WTC11 (cell line): ENCODE measurements at regions not wholly inside any gene's neighbourhood (a gene's known extent, or its start where the extent isn't known, plus 50 kb on each side); places are given as distances from the start of the nearest gene placed in this dataset.
A peak's percentile ranks its signal among the peaks of the same experiment; 100 is the strongest.

Source experiments
- ATAC-seq: fragments of 200-7000 bp; cut with Tn5 transposase; 2 replicates; pipeline ENCODE4 v1.10.0; 2021; ENCODE audit warnings: mild to moderate bottlenecking, moderate library complexity
- CTCF ChIA-PET: fragments of 300-600 bp; sonication (Branson Sonifier 250); formaldehyde crosslinking; loops from one replicate; lab custom pipeline; 2021; ENCODE audit warnings: antibody characterized with exemption; lab: Charles Lee
- POLR2A ChIA-PET: fragments of 350-600 bp; sonication (Branson Sonifier 250); formaldehyde crosslinking; loops from one replicate; lab custom pipeline; 2021; ENCODE audit warnings: antibody characterized with exemption; lab: Charles Lee
- DNase-seq: peaks from one replicate; pipeline ENCODE4 v3.0.0; 2021; ENCODE audit warnings: low spot score
- H3K27ac Mint-ChIP-seq: 2 replicates; pipeline ENCODE4 v1.8.0; 2021; ENCODE audit warnings: mixed read lengths
- H3K27me3 Mint-ChIP-seq: 2 replicates; pipeline ENCODE4 v1.8.0; 2021; ENCODE audit warnings: low read depth, mild to moderate bottlenecking, moderate library complexity, mixed read lengths
- H3K36me3 Mint-ChIP-seq: 2 replicates; pipeline ENCODE4 v1.8.0; 2021; ENCODE audit warnings: mixed read lengths
- H3K4me1 Mint-ChIP-seq: 2 replicates; pipeline ENCODE4 v1.8.0; 2022; ENCODE audit warnings: mixed read lengths
- H3K4me3 Mint-ChIP-seq: 2 replicates; pipeline ENCODE4 v1.8.0; 2021; ENCODE audit warnings: mild to moderate bottlenecking, moderate library complexity, mixed read lengths
- H3K9me3 Mint-ChIP-seq: 2 replicates; pipeline ENCODE4 v1.8.0; 2021; ENCODE audit warnings: mixed read lengths
- ELF4 ChIP-seq: sonication (generic); formaldehyde crosslinking; IDR thresholded peaks from 2 replicates; pipeline ENCODE4 v1.8.1; 2022; ENCODE audit warnings: low read depth, mild to moderate bottlenecking, moderate library complexity, missing genetic modification reagents
- GRHL2 ChIP-seq: fragments of 250-450 bp; sonication (Bioruptor Pico); IDR thresholded peaks from 2 replicates; pipeline ENCODE4 v1.8.0; 2022; ENCODE audit warnings: mild to moderate bottlenecking, moderate library complexity; ENCODE audit not compliant: insufficient replicate concordance, severe bottlenecking
- JUN ChIP-seq: sonication (generic); formaldehyde crosslinking; IDR thresholded peaks from 2 replicates; pipeline ENCODE4 v1.8.0; 2023; ENCODE audit warnings: mild to moderate bottlenecking, missing genetic modification reagents
- NFE2L1 ChIP-seq: sonication (generic); formaldehyde crosslinking; IDR thresholded peaks from 2 replicates; pipeline ENCODE4 v1.8.1; 2023; ENCODE audit warnings: missing genetic modification reagents
- NR2C2 ChIP-seq: sonication (generic); formaldehyde crosslinking; IDR thresholded peaks from 2 replicates; pipeline ENCODE4 v1.8.0; 2022; ENCODE audit warnings: mild to moderate bottlenecking, missing genetic modification reagents
- NR3C1 ChIP-seq: sonication (generic); formaldehyde crosslinking; conservative IDR thresholded peaks from 2 replicates; pipeline ENCODE4 v1.8.1; 2023; ENCODE audit warnings: low read depth, mild to moderate bottlenecking, missing genetic modification reagents
- SMAD4 ChIP-seq: sonication (generic); formaldehyde crosslinking; IDR thresholded peaks from 2 replicates; pipeline ENCODE4 v1.8.0; 2022; ENCODE audit warnings: mild to moderate bottlenecking, missing genetic modification reagents
- TEAD1 ChIP-seq: sonication (generic); formaldehyde crosslinking; IDR thresholded peaks from 2 replicates; pipeline ENCODE4 v1.8.0; 2022; ENCODE audit warnings: mild to moderate bottlenecking, missing genetic modification reagents
- TEAD4 ChIP-seq: sonication (generic); formaldehyde crosslinking; IDR thresholded peaks from 2 replicates; pipeline ENCODE4 v1.8.0; 2022; ENCODE audit warnings: mild to moderate bottlenecking, missing genetic modification reagents
- ZBTB21 ChIP-seq: sonication (generic); formaldehyde crosslinking; IDR thresholded peaks from 2 replicates; pipeline ENCODE4 v1.8.1; 2023; ENCODE audit warnings: mild to moderate bottlenecking, missing genetic modification reagents, borderline replicate concordance
- ZNF121 ChIP-seq: sonication (generic); formaldehyde crosslinking; IDR thresholded peaks from 2 replicates; pipeline ENCODE4 v1.8.0; 2023; ENCODE audit warnings: missing genetic modification reagents
- ZNF317 ChIP-seq: sonication (generic); formaldehyde crosslinking; IDR thresholded peaks from 2 replicates; pipeline ENCODE4 v1.8.1; 2023; ENCODE audit warnings: low read depth, mild to moderate bottlenecking, moderate library complexity, missing genetic modification reagents, borderline replicate concordance
- ZNF416 ChIP-seq: fragments of 250-450 bp; sonication (Bioruptor Pico); IDR thresholded peaks from 2 replicates; pipeline ENCODE4 v1.9.0; 2021; ENCODE audit warnings: mild to moderate bottlenecking, inconsistent platforms
- TF ChIP-seq, protein P1 (sequence below): sonication (generic); formaldehyde crosslinking; IDR thresholded peaks from 2 replicates; pipeline ENCODE4 v1.8.1; 2022; ENCODE audit warnings: missing genetic modification reagents, borderline replicate concordance
- TF ChIP-seq, protein P2 (sequence below): fragments of 250-450 bp; sonication (Bioruptor Pico); IDR thresholded peaks from 2 replicates; pipeline ENCODE4 v1.9.0; 2021; ENCODE audit warnings: moderate library complexity, mild to moderate bottlenecking, inconsistent platforms, borderline replicate concordance
- TF ChIP-seq, protein P3 (sequence below): fragments of 250-450 bp; sonication (Bioruptor Pico); IDR thresholded peaks from 2 replicates; pipeline ENCODE4 v2.1.2; 2022; ENCODE audit warnings: mild to moderate bottlenecking, moderate library complexity
- TF ChIP-seq, protein P4 (sequence below): sonication (generic); formaldehyde crosslinking; IDR thresholded peaks from 2 replicates; pipeline ENCODE4 v1.8.1; 2022; ENCODE audit warnings: low read depth, mild to moderate bottlenecking, moderate library complexity, missing genetic modification reagents, borderline replicate concordance
- TF ChIP-seq, protein P5 (sequence below): sonication (generic); formaldehyde crosslinking; IDR thresholded peaks from 2 replicates; pipeline ENCODE4 v1.8.0; 2022; ENCODE audit warnings: mild to moderate bottlenecking, missing genetic modification reagents
- TF ChIP-seq, protein P6 (sequence below): sonication (generic); formaldehyde crosslinking; IDR thresholded peaks from 2 replicates; pipeline ENCODE4 v1.8.1; 2023; ENCODE audit warnings: mild to moderate bottlenecking, moderate library complexity, missing genetic modification reagents
- TF ChIP-seq, protein P7 (sequence below): sonication (generic); formaldehyde crosslinking; IDR thresholded peaks from 2 replicates; pipeline ENCODE4 v1.8.0; 2022; ENCODE audit warnings: missing genetic modification reagents

DNA sequence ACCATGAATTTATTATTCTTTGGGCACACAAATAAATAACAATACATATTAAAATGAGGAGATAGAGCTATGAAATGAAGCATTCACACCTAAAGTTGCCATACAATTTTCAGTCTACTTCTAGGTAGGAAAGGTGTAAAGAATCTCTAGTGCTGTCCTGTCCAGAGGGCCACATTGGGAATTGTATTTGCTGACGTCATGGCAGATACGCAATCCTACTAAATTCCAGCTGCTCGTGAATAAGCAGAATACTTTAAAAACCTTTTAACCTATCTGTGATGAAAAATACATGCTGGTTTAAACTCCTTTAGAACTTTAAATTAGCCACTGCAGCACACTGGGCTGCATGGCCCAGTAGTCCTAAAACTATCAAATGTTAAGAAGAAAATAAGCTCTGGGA is 236.1 kb downstream of the FSCB start (continued):
- TF ChIP-seq, protein P1, sequence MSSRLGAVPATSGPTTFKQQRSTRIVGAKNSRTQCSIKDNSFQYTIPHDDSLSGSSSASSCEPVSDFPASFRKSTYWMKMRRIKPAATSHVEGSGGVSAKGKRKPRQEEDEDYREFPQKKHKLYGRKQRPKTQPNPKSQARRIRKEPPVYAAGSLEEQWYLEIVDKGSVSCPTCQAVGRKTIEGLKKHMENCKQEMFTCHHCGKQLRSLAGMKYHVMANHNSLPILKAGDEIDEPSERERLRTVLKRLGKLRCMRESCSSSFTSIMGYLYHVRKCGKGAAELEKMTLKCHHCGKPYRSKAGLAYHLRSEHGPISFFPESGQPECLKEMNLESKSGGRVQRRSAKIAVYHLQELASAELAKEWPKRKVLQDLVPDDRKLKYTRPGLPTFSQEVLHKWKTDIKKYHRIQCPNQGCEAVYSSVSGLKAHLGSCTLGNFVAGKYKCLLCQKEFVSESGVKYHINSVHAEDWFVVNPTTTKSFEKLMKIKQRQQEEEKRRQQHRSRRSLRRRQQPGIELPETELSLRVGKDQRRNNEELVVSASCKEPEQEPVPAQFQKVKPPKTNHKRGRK (CRISPR knock-in tag) = no peak
- TF ChIP-seq, protein P2, sequence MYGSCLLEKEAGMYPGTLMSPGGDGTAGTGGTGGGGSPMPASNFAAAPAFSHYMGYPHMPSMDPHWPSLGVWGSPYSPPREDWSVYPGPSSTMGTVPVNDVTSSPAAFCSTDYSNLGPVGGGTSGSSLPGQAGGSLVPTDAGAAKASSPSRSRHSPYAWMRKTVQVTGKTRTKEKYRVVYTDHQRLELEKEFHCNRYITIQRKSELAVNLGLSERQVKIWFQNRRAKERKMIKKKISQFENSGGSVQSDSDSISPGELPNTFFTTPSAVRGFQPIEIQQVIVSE (CRISPR knock-in tag) = no peak
- no peak for TF ChIP-seq NR2C2 (CRISPR knock-in tag)
- TF ChIP-seq ZNF416 (CRISPR knock-in tag) = no peak
- TF ChIP-seq, protein P3, sequence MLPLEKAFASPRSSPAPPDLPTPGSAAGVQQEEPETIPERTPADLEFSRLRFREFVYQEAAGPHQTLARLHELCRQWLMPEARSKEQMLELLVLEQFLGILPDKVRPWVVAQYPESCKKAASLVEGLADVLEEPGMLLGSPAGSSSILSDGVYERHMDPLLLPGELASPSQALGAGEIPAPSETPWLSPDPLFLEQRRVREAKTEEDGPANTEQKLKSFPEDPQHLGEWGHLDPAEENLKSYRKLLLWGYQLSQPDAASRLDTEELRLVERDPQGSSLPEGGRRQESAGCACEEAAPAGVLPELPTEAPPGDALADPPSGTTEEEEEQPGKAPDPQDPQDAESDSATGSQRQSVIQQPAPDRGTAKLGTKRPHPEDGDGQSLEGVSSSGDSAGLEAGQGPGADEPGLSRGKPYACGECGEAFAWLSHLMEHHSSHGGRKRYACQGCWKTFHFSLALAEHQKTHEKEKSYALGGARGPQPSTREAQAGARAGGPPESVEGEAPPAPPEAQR (CRISPR knock-in tag) = no peak
- TF ChIP-seq ELF4 (CRISPR knock-in tag) = no peak
- no peak for TF ChIP-seq JUN (CRISPR knock-in tag)

DNA sequence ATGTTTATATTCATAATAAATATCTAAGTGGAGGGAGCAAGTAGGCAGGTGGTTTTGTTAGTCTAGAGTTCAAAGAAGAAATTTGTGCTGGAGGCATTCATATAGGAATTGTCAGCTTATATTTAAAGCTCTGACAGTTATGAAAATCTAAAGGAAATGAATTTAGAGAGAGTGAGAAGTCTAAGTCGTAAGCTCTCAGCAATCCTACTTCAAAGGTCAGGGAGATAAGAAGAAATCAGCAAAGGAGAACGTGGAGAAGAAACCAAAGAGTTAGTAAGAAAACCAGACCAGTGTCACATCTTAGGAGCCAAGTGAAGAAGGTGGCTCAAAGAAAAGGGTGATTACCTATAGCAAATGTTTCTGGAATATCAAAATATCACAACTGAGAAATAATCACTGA is 241.8 kb downstream of the FSCB start:
- Mint-ChIP-seq H3K9me3 (peaks cover 24% of the 10 kb centered on the region), H3K27me3 (no peaks in the 10 kb centered on the region; the same call in 1 of the 2 replicates), H3K4me3 (no peak overlapping the region), H3K4me1 (no peaks in the 10 kb centered on the region), H3K27ac (no peak overlapping the region), H3K36me3 (peaks cover 8% of the 10 kb centered on the region; the same call in 1 of the 2 replicates)
- DNase-seq (no peak), ATAC-seq (no peak)
- ChIA-PET POLR2A (no interaction called here), CTCF (no interaction called here)
- TF ChIP-seq TEAD1 (CRISPR knock-in tag) (no peak), SMAD4 (CRISPR knock-in tag) (no peak)

DNA sequence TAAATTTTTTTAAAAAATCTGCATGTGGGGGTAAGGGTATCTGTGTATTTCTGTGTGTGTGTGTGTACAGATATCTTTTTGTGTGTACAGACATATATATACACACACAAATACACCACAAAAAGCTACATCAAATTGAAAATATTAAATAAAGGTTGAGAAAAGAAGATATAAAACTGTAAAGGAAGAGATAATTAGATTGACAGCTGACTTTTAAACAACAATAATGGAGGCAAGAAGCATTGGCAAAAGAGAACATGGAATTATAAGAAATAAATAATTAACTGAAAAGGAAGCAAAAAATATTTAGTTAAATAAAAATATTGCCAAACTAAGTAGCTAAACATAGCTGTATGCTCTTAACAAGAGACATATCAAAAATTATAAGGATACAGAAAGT is 291.4 kb downstream of the FSCB start:
- Mint-ChIP-seq H3K36me3 (peaks cover 3% of the 10 kb centered on the region; the same call in 1 of the 2 replicates), H3K4me1 (no peaks in the 10 kb centered on the region), H3K4me3 (no peak overlapping the region), H3K9me3 (peaks cover 38% of the 10 kb centered on the region), H3K27ac (no peak overlapping the region), H3K27me3 (no peaks in the 10 kb centered on the region)
- DNase-seq (no peak), ATAC-seq (no peak)
- ChIA-PET POLR2A (no interaction called here), CTCF (no interaction called here)
- TF ChIP-seq GRHL2 (CRISPR knock-in tag) (no peak), ZNF317 (peak; percentile 78; the same call in 1 of the 2 replicates), SMAD4 (CRISPR knock-in tag) (no peak)

DNA sequence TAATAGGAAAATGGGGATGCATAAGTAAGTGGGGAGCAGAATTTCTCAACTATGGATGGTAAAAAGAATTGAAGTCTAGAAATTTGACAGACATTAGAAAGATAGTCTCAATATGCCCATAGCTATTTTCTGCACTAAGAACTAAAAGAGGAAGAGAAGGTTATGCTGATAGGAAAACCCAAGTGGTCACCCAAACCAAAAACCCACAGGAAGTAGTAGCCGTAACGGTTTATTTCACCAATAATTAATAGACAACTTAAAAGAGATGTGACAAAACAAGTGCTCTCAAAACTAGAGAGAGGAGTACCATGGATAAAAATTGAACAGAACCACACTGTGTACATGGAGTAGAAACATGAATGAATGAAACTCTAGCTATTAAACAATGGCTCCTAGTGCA is 295.4 kb downstream of the FSCB start:
- ChIA-PET POLR2A (no interaction called here), CTCF (no interaction called here)
- H3K4me1 Mint-ChIP-seq = no peaks in the 10 kb centered on the region
- no peak for TF ChIP-seq ZNF121 (CRISPR knock-in tag)
- TF ChIP-seq NR3C1 (CRISPR knock-in tag) = no peak
- TF ChIP-seq, protein P4, sequence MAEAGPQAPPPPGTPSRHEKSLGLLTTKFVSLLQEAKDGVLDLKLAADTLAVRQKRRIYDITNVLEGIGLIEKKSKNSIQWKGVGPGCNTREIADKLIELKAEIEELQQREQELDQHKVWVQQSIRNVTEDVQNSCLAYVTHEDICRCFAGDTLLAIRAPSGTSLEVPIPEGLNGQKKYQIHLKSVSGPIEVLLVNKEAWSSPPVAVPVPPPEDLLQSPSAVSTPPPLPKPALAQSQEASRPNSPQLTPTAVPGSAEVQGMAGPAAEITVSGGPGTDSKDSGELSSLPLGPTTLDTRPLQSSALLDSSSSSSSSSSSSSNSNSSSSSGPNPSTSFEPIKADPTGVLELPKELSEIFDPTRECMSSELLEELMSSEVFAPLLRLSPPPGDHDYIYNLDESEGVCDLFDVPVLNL (CRISPR knock-in tag) = no peak
- TF ChIP-seq, protein P5, sequence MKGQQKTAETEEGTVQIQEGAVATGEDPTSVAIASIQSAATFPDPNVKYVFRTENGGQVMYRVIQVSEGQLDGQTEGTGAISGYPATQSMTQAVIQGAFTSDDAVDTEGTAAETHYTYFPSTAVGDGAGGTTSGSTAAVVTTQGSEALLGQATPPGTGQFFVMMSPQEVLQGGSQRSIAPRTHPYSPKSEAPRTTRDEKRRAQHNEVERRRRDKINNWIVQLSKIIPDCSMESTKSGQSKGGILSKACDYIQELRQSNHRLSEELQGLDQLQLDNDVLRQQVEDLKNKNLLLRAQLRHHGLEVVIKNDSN = no peak
- TF ChIP-seq ZNF317 = no peak
- no peak for TF ChIP-seq SMAD4 (CRISPR knock-in tag)
- TF ChIP-seq TEAD4 (CRISPR knock-in tag) = no peak
- TF ChIP-seq, protein P6, sequence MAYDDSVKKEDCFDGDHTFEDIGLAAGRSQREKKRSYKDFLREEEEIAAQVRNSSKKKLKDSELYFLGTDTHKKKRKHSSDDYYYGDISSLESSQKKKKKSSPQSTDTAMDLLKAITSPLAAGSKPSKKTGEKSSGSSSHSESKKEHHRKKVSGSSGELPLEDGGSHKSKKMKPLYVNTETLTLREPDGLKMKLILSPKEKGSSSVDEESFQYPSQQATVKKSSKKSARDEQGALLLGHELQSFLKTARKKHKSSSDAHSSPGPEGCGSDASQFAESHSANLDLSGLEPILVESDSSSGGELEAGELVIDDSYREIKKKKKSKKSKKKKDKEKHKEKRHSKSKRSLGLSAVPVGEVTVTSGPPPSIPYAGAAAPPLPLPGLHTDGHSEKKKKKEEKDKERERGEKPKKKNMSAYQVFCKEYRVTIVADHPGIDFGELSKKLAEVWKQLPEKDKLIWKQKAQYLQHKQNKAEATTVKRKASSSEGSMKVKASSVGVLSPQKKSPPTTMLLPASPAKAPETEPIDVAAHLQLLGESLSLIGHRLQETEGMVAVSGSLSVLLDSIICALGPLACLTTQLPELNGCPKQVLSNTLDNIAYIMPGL (CRISPR knock-in tag) = no peak
- TF ChIP-seq NFE2L1 (CRISPR knock-in tag) = no peak
- TF ChIP-seq ZBTB21 = no peak
- TF ChIP-seq, protein P7, sequence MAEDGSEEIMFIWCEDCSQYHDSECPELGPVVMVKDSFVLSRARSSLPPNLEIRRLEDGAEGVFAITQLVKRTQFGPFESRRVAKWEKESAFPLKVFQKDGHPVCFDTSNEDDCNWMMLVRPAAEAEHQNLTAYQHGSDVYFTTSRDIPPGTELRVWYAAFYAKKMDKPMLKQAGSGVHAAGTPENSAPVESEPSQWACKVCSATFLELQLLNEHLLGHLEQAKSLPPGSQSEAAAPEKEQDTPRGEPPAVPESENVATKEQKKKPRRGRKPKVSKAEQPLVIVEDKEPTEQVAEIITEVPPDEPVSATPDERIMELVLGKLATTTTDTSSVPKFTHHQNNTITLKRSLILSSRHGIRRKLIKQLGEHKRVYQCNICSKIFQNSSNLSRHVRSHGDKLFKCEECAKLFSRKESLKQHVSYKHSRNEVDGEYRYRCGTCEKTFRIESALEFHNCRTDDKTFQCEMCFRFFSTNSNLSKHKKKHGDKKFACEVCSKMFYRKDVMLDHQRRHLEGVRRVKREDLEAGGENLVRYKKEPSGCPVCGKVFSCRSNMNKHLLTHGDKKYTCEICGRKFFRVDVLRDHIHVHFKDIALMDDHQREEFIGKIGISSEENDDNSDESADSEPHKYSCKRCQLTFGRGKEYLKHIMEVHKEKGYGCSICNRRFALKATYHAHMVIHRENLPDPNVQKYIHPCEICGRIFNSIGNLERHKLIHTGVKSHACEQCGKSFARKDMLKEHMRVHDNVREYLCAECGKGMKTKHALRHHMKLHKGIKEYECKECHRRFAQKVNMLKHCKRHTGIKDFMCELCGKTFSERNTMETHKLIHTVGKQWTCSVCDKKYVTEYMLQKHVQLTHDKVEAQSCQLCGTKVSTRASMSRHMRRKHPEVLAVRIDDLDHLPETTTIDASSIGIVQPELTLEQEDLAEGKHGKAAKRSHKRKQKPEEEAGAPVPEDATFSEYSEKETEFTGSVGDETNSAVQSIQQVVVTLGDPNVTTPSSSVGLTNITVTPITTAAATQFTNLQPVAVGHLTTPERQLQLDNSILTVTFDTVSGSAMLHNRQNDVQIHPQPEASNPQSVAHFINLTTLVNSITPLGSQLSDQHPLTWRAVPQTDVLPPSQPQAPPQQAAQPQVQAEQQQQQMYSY (CRISPR knock-in tag) = no peak

More for the DNA sequence above, 295.4 kb downstream of the FSCB start:
- no peak overlapping the region for H3K4me3 Mint-ChIP-seq
- peaks cover 29% of the 10 kb centered on the region for H3K9me3 Mint-ChIP-seq
- DNase-seq = no peak
- H3K27me3 Mint-ChIP-seq = no peaks in the 10 kb centered on the region
- no peak for ATAC-seq
- peaks cover 7% of the 10 kb centered on the region for H3K36me3 Mint-ChIP-seq
- H3K27ac Mint-ChIP-seq = no peak overlapping the region
